Fibroblast of the aortic adventitia (primary cell): ENCODE measurements at regions not wholly inside any gene's neighbourhood (a gene's known extent, or its start where the extent isn't known, plus 50 kb on each side); places are given as distances from the start of the nearest gene placed in this dataset.

Source experiments
- DNase-seq: peaks from one replicate; pipeline ENCODE4 v3.0.0-alpha.2; 2010; ENCODE audit warnings: low read depth
- H3K4me3 ChIP-seq: 2 replicates; pipeline ENCODE4 v1.5.1; 2011; ENCODE audit warnings: low read depth, mild to moderate bottlenecking, control low read depth, low read length, moderate library complexity
- TF ChIP-seq, protein P1 (sequence below): IDR thresholded peaks from 2 replicates; pipeline ENCODE4 v1.5.1; 2011; ENCODE audit warnings: mild to moderate bottlenecking, low read length, control low read depth, inconsistent platforms; ENCODE audit not compliant: insufficient read depth

DNA sequence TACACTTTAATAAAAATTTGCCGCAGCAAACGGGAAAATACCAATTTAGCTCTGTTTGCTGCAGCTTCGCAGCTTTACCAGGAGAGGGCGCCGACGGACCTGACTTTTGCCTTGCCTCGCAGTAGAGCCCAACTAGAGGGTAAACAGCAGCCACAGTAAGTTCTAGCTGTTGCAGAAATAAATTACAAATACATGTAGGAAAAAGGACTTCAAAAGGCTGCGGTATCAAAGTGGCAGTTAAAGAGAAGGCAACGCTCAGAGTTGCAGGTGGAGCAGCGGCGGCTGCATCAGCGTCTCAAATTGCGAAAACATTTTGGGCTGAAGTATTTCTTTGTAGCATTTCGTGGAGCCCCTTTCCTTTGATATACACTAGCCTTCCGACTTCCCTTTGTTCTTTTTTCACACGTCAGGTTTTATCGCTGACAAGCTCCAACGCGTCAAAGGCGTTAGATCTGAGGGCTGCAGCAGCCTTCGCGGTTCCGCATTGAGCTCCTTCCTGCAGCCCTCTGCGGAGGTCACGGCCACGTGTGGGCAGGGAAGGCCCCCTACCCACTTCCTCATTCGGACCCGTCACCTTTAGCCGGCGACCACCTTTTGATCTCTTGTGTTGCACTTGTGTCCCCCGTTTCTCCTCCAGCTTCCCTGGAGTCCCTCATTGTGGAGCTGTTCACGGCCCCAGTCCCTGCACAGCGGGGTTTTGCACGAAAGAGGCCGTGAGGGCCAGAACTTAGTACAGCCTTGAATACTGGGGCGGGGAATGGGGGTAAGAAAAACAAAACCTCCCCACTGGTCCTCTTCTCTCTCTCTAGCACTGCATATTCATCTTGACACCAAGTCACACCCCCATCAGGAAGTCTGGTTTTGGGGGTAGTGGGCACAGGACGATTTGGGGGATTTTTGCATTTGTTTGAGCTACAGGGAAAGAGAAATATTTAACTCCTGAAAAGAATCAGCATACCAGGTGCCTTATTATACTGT, 72.8 kb downstream of the S1PR1 start:
- H3K4me3 ChIP-seq = peak overlapping the region; percentile 48
- DNase-seq = peak; percentile 67
- TF ChIP-seq, protein P1, sequence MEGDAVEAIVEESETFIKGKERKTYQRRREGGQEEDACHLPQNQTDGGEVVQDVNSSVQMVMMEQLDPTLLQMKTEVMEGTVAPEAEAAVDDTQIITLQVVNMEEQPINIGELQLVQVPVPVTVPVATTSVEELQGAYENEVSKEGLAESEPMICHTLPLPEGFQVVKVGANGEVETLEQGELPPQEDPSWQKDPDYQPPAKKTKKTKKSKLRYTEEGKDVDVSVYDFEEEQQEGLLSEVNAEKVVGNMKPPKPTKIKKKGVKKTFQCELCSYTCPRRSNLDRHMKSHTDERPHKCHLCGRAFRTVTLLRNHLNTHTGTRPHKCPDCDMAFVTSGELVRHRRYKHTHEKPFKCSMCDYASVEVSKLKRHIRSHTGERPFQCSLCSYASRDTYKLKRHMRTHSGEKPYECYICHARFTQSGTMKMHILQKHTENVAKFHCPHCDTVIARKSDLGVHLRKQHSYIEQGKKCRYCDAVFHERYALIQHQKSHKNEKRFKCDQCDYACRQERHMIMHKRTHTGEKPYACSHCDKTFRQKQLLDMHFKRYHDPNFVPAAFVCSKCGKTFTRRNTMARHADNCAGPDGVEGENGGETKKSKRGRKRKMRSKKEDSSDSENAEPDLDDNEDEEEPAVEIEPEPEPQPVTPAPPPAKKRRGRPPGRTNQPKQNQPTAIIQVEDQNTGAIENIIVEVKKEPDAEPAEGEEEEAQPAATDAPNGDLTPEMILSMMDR = peak; percentile 95

DNA sequence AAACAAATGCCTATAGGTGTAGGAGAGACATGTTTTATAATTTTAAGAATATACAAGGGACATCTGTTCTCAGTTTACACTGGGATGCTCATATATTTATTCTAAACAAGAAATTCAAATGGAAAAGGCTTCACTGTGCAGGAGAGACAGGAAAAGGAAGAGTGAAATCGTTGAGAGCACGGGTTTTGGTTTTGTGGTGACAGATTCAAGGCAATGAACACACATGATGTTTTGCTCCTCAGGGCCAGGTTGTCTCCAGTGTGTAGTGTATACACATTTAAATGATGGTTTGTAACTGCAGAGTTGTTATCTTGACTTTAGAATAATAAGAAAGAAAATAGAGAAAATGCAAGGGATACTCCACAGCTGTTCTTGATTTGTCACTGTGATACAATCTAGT, 73.7 kb downstream of the S1PR1 start:
- TF ChIP-seq, protein P1 = no peak
- DNase-seq = no peak
- no peak overlapping the region for H3K4me3 ChIP-seq

DNA sequence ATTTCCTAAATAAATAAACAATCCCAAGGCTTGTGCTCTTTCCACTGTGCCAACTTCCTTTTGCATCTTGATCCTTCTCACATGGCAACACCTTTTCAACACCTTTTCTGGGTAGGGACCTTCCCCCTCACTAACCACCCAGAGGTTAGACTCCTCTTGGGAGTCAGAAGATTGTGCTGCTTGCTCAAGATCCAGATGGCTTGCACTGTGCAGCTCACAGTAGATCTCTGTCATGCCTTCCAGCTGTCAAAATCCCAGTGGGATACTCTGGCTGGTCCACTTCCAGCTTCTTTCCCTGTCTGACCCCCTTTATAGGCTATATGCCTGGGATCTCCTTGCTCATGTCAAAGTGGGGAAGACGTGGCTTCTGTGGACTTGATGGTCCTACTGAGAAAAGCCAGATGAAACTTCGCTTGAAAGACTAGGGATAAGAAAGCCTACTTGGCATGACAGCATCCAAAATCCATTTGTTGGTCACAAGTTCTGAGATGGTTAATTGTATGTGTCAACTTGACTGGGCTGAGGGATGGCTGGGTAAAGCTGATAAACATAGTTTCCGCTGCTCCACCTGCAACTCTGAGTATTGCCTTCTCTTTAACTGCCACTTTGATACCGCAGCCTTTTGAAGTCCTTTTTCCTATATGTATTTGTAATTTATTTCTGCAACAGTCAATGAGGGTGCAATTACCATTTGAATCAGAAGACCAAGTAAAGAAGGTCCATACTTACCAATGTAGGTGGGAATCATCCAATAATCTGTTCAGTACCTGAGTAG, 74.5 kb downstream of the S1PR1 start:
- TF ChIP-seq, protein P1 = no peak
- H3K4me3 ChIP-seq = no peak overlapping the region
- DNase-seq = no peak

DNA sequence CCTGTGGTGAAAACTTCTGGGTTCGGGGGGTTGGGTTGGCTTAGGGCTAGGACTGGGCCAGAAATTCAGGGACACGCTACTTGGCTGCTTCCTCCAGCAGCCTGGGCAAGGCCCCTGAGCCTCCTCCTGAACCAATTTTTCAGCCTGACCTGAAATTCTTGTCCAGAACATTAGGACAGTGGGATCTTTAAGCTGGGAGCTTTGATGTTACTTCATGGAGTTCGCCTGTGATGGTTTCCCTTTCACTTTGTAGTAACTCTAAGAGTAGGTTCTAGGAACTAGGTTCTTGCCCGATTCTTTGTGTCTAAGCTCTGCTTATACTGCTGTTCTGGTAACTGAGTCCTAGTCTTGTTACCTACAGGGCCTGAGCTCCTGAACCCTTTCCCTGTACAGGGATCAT, 75.3 kb downstream of the S1PR1 start:
- TF ChIP-seq, protein P1 = no peak
- no peak for DNase-seq
- no peak overlapping the region for H3K4me3 ChIP-seq

DNA sequence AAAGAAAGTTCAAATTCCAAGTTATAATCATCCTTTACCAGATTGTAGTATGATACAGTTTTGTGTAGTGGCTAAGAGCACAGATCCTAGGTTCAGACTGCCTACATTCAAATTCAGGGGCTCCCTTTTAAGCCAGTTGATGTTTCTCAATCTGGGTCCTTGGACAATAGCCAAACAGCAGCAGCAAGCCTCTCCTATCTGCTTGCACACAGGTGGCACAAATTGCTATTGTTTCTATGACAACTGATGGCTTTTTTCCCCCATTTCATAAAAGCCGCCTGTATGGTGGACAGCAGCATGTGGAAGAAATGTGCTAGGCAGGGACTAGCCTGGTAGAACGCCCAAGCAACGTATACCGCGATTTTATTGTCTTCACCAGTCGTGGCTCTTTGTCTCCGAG, 76.5 kb downstream of the S1PR1 start:
- TF ChIP-seq, protein P1 = no peak
- no peak for DNase-seq
- no peak overlapping the region for H3K4me3 ChIP-seq

DNA sequence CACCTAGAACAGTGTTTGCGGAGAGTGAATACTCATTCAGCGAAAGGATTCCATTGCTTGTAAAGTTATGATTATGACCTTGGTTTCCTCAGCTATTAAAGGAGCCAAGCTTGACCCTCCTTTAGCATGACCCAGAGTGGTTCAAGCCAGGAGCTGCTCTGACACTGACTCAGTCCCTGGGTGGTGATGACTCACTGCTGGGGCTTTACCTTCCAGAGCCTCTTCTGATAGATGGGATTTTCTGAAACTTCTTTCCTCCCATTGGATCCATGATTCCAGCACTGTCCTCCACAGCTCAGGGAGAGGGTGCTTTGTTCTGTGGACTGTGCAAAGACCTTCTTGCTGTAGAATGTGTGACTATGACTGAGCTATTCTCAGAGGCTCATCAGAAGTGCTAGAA, 77.4 kb downstream of the S1PR1 start:
- no peak overlapping the region for H3K4me3 ChIP-seq
- DNase-seq = peak; percentile 12
- TF ChIP-seq, protein P1 = no peak
